GM12878 (cell line): ENCODE measurements at regions not wholly inside any gene's neighbourhood (a gene's known extent, or its start where the extent isn't known, plus 50 kb on each side); places are given as distances from the start of the nearest gene placed in this dataset.

Source experiments
- ATAC-seq: fragments of 200-7000 bp; cut with Tn5 transposase; 3 replicates; pipeline ENCODE4 v1.9.1; 2020; ENCODE audit warnings: mild to moderate bottlenecking, moderate library complexity
- BruUV-seq: library from RNA; stranded (reverse); fragments of 400-500 nt; replicated peaks from 2 replicates; lab custom pipeline; 2021; lab: Mats Ljungman, UMichigan
- CTCF ChIA-PET: fragments of 300-600 bp; sonication (Branson Sonifier 250); formaldehyde crosslinking; extraction: SDS; loops from one replicate; lab custom pipeline; 2021; ENCODE audit warnings: inconsistent platforms; lab: Yijun Ruan, JAX
- POLR2A ChIA-PET: fragments of 350-600 bp; formaldehyde crosslinking; extraction: SDS; loops from one replicate; lab custom pipeline; 2021; ENCODE audit warnings: inconsistent platforms; lab: Charles Lee
- RAD21 ChIA-PET: fragments of 300-600 bp; sonication (Branson Sonifier 250); formaldehyde crosslinking; loops from one replicate; lab custom pipeline; 2023; ENCODE audit warnings: antibody characterized with exemption; ENCODE audit not compliant: unreplicated experiment; lab: Charles Lee
- SMC1A ChIA-PET: fragments of 300-600 bp; sonication (Branson Sonifier 250); formaldehyde crosslinking; loops from one replicate; lab custom pipeline; 2023; ENCODE audit not compliant: unreplicated experiment, uncharacterized antibody; lab: Charles Lee
- DNase-seq: peaks from one replicate; pipeline ENCODE4 v3.0.0-alpha.2; 2011; ENCODE audit warnings: low read depth, low spot score
- FAIRE-seq: peaks from 3 replicates; lab custom pipeline; 2011; peaks lifted over from hg19 to GRCh38; lab: Jason Lieb, UNC
- H2AFZ ChIP-seq: 2 replicates; pipeline ENCODE4 v1.6.0; 2011; ENCODE audit warnings: low read depth, low read length, control low read depth; ENCODE audit not compliant: control insufficient read depth
- H3K27ac ChIP-seq: 2 replicates; pipeline ENCODE4 v1.5.1; 2011; ENCODE audit warnings: control low read depth; ENCODE audit not compliant: control insufficient read depth, insufficient read depth
- H3K27me3 ChIP-seq, 2 experiments: replicated peaks in 1 of 2; 2 replicates each; pipeline versions ENCODE4 v1.6.0 to v1.6.1; 2011; ENCODE audit warnings: low read length in 1 of 2; ENCODE audit not compliant: control insufficient read depth in 2 of 2, insufficient read depth in 2 of 2
- H3K36me3 ChIP-seq, 2 experiments: 2 replicates each; pipeline ENCODE4 v1.5.1; 2011; ENCODE audit warnings: low read length in 1 of 2; ENCODE audit not compliant: control insufficient read depth in 2 of 2, insufficient read depth in 2 of 2
- H3K4me1 ChIP-seq: 2 replicates; pipeline ENCODE4 v1.6.1; 2011; ENCODE audit warnings: mild to moderate bottlenecking, low read length, moderate library complexity, mixed read lengths; ENCODE audit not compliant: control insufficient read depth, insufficient read depth
- H3K4me2 ChIP-seq: 2 replicates; pipeline ENCODE4 v1.6.0; 2011; ENCODE audit warnings: control low read depth; ENCODE audit not compliant: control insufficient read depth, insufficient read depth
- H3K4me3 ChIP-seq: fragments of 200-600 bp; sonication (generic); 2 replicates; pipeline ENCODE4 v1.5.1; 2016
- H3K79me2 ChIP-seq: 2 replicates; pipeline ENCODE4 v1.6.0; 2011; ENCODE audit warnings: low read length; ENCODE audit not compliant: control insufficient read depth, insufficient read depth
- H3K9ac ChIP-seq: 2 replicates; pipeline ENCODE4 v1.8.0; 2011; ENCODE audit warnings: low read length, control low read depth, mixed read lengths; ENCODE audit not compliant: control insufficient read depth, insufficient read depth
- H3K9me3 ChIP-seq: replicated peaks from 3 replicates; pipeline ENCODE4 v1.5.1; 2011; ENCODE audit warnings: mild to moderate bottlenecking, low read length; ENCODE audit not compliant: control insufficient read depth, insufficient read depth
- H4K20me1 ChIP-seq: 2 replicates; pipeline ENCODE4 v1.6.0; 2011; ENCODE audit not compliant: control insufficient read depth, insufficient read depth
- ATF3 ChIP-seq: IDR thresholded peaks from 2 replicates; pipeline ENCODE4 v1.6.1; 2011; ENCODE audit warnings: low read depth, mild to moderate bottlenecking, low read length, moderate library complexity, borderline replicate concordance; ENCODE audit errors: extremely low read depth
- CTCF ChIP-seq, 3 experiments: IDR thresholded peaks in 2 of 3; conservative IDR thresholded peaks in 1 of 3; 2 replicates each; pipeline ENCODE4 v1.5.1; 2011; ENCODE audit warnings: low read depth in 3 of 3, low read length in 3 of 3, mild to moderate bottlenecking in 3 of 3, control low read depth in 2 of 3, moderate library complexity in 2 of 3, inconsistent platforms in 1 of 3, mixed read lengths in 1 of 3; ENCODE audit not compliant: control insufficient read depth in 2 of 3, insufficient read depth in 1 of 3; ENCODE audit errors: extremely low read depth in 1 of 3
- ESRRA ChIP-seq: IDR thresholded peaks from 2 replicates; pipeline ENCODE4 v1.6.1; 2012; ENCODE audit warnings: mild to moderate bottlenecking, low read length, improper control_type of control experiment
- HSF1 ChIP-seq: fragments of 150-350 bp; IDR thresholded peaks from 2 replicates; pipeline ENCODE4 v1.6.1; 2014; ENCODE audit warnings: mild to moderate bottlenecking, low read depth, low read length
- KAT2A ChIP-seq: conservative IDR thresholded peaks from 2 replicates; pipeline ENCODE4 v1.6.1; 2011; ENCODE audit warnings: low read depth, low read length; ENCODE audit not compliant: control insufficient read depth
- MEF2A ChIP-seq: IDR thresholded peaks from 2 replicates; pipeline ENCODE4 v1.6.1; 2011; ENCODE audit warnings: low read depth, mild to moderate bottlenecking, low read length, moderate library complexity; ENCODE audit not compliant: insufficient read depth
- PAX5 ChIP-seq: IDR thresholded peaks from 2 replicates; pipeline ENCODE4 v1.6.1; 2011; ENCODE audit warnings: low read depth, low read length, borderline replicate concordance
- PAX8 ChIP-seq: fragments of 450-650 bp; IDR thresholded peaks from 2 replicates; pipeline ENCODE4 v1.6.1; 2017; ENCODE audit warnings: mild to moderate bottlenecking, moderate library complexity
- PBX3 ChIP-seq: IDR thresholded peaks from 2 replicates; pipeline ENCODE4 v1.6.1; 2011; ENCODE audit warnings: mild to moderate bottlenecking, low read depth, low read length, moderate library complexity; ENCODE audit not compliant: insufficient replicate concordance
- POLR2AphosphoS5 ChIP-seq: IDR thresholded peaks from 2 replicates; pipeline ENCODE4 v1.6.1; 2011; ENCODE audit warnings: mild to moderate bottlenecking, low read length, inconsistent platforms
- RAD51 ChIP-seq: fragments of 450-650 bp; IDR thresholded peaks from 2 replicates; pipeline ENCODE4 v1.6.1; 2016; ENCODE audit warnings: moderate library complexity, mild to moderate bottlenecking, inconsistent platforms
- RB1 ChIP-seq: fragments of 450-650 bp; formaldehyde crosslinking; IDR thresholded peaks from 2 replicates; pipeline ENCODE4 v1.6.1; 2017; ENCODE audit warnings: mild to moderate bottlenecking, borderline replicate concordance
- RUNX3 ChIP-seq: IDR thresholded peaks from 2 replicates; pipeline ENCODE4 v1.6.1; 2012; ENCODE audit warnings: low read length, inconsistent platforms
- SIN3A ChIP-seq: IDR thresholded peaks from 2 replicates; pipeline ENCODE4 v1.6.1; 2012; ENCODE audit warnings: low read depth, low read length, improper control_type of control experiment
- SMAD1 ChIP-seq: fragments of 450-650 bp; IDR thresholded peaks from 2 replicates; pipeline ENCODE4 v1.6.1; 2018; ENCODE audit warnings: mild to moderate bottlenecking, low read depth; ENCODE audit not compliant: partially characterized antibody
- ZNF24 ChIP-seq: fragments of 450-650 bp; IDR thresholded peaks from 2 replicates; pipeline ENCODE4 v1.6.1; 2017; ENCODE audit warnings: antibody characterized with exemption, mild to moderate bottlenecking
- WGBS: methylation state at CpG from one replicate; pipeline ENCODE4 v1.1.6; 2016; ENCODE audit warnings: low lambda C conversion rate; ENCODE audit not compliant: insufficient replicate concordance, insufficient coverage; ENCODE audit errors: missing lambda C conversion rate; 5-methylcytosine and 5-hydroxymethylcytosine counted together
- in situ Hi-C: fragments of 300-500 bp; cut with MboI; formaldehyde crosslinking; loops from 9 replicates; pipeline ENCODE4 v1.14.3; 2018; ENCODE audit warnings: mixed read lengths
- intact Hi-C: fragments of 100-400 bp; cut with micrococcal nuclease; formaldehyde crosslinking; loops from one replicate; pipeline ENCODE4 v1.14.2; 2022; ENCODE audit not compliant: unreplicated experiment

GRCh38 chrX:34565981-34566380 is 91.1 kb downstream of the TMEM47 start:
- Histone ChIP-seq H3K36me3 (no peaks in the 10 kb centered on the region), H3K79me2 (no peaks in the 10 kb centered on the region), H3K9me3 (no peaks in the 10 kb centered on the region), H2AFZ (no peak overlapping the region), H3K4me1 (no peaks in the 10 kb centered on the region), H3K4me3 (no peak overlapping the region), H3K27ac (no peak overlapping the region), H4K20me1 (no peaks in the 10 kb centered on the region), H3K4me2 (no peak overlapping the region), H3K27me3 (no peaks in the 10 kb centered on the region), H3K9ac (no peak overlapping the region)
- POLR2A ChIA-PET, result no interaction called here
- RAD21 ChIA-PET, result no interaction called here
- DNase-seq (no peak), FAIRE-seq (no peak), ATAC-seq (no peak)
- TF ChIP-seq RUNX3 (no peak), RAD51 (no peak), PAX8 (no peak), ATF3 (no peak), KAT2A (no peak), POLR2AphosphoS5 (no peak), CTCF (IDR thresholded peaks at IDR 0.05 in 2 of 3, conservative IDR thresholded peaks at IDR 0.05 in 1 of 3; ENCODE audit: control insufficient read depth in 2 of 3, extremely low read depth in 1 of 3, insufficient read depth in 1 of 3, low read depth in 3 of 3, low read length in 3 of 3) (no peak), ESRRA (no peak), RB1 (no peak), HSF1 (no peak), SIN3A (no peak), MEF2A (no peak), PBX3 (no peak), PAX5 (no peak), SMAD1 (no peak), ZNF24 (no peak)
- intact Hi-C loops, result no loop called here
- BruUV-seq, result no TSS peak
- in situ Hi-C loops, result no loop called here
- SMC1A ChIA-PET, result no interaction called here
- WGBS, result 0% methylated on average over 2 of the region's 2 CpGs
- CTCF ChIA-PET, result no interaction called here
